ENCODE measurements at regions not wholly inside any gene's neighbourhood (a gene's known extent, or its start where the extent isn't known, plus 50 kb on each side); places are given as distances from the start of the nearest gene placed in this dataset.

GRCh38 chr11:92720385-92720784, 249.1 kb upstream of the MTNR1B start:
- Histone ChIP-seq H3K27me3 (ENCODE audit: control insufficient read depth, insufficient read depth, low read length) (no peaks in the 10 kb centered on the region), H3K36me3 (ENCODE audit: control insufficient read depth, insufficient read depth, low read length) (no peaks in the 10 kb centered on the region), H3K4me3 (ENCODE audit: low read depth, low read length) (no peak overlapping the region)
- no peak for TF ChIP-seq CTCF (IDR thresholded peaks at IDR 0.05; ENCODE audit: insufficient read depth, low read length, poor library complexity, severe bottlenecking)
- no peak for DNase-seq (ENCODE audit: low read depth)

GRCh38 chr11:92725352-92725751, 244.1 kb upstream of the MTNR1B start:
- H3K36me3 ChIP-seq (ENCODE audit: control insufficient read depth, insufficient read depth, low read length) = no peaks in the 10 kb centered on the region
- H3K27me3 ChIP-seq (ENCODE audit: control insufficient read depth, insufficient read depth, low read length) = no peaks in the 10 kb centered on the region
- TF ChIP-seq CTCF (IDR thresholded peaks at IDR 0.05; ENCODE audit: insufficient read depth, low read length, poor library complexity, severe bottlenecking) = no peak
- no peak overlapping the region for H3K4me3 ChIP-seq (ENCODE audit: low read depth, low read length)
- no peak for DNase-seq (ENCODE audit: low read depth)

DNA sequence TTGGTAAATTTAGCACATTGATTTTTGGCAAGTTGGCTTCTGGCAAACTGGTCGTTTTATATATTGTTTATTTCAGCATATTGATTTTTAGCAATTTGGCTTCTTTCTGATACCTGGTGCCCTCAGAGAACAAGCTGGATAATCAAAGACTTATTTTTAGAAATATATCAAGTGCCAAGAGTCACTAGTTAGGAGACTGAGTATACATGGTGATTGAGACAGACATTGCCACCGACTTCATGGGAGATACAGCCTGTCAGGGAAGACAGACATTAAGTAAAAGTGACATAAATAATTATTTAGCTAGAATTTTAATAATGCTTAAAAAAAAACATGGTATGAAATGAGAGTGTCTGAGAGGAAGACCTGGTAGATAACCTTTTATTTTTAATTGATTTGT, 242.3 kb upstream of the MTNR1B start:
- no peak for TF ChIP-seq CTCF (IDR thresholded peaks at IDR 0.05; ENCODE audit: insufficient read depth, low read length, poor library complexity, severe bottlenecking)
- no peak for DNase-seq (ENCODE audit: low read depth)

GRCh38 chr11:92727769-92728168, 241.7 kb upstream of the MTNR1B start:
- Histone ChIP-seq H3K36me3 (ENCODE audit: control insufficient read depth, insufficient read depth, low read length) (no peaks in the 10 kb centered on the region), H3K4me3 (ENCODE audit: low read depth, low read length) (no peak overlapping the region), H3K27me3 (ENCODE audit: control insufficient read depth, insufficient read depth, low read length) (no peaks in the 10 kb centered on the region)
- DNase-seq (ENCODE audit: low read depth) = no peak
- TF ChIP-seq CTCF (IDR thresholded peaks at IDR 0.05; ENCODE audit: insufficient read depth, low read length, poor library complexity, severe bottlenecking) = no peak

More for the DNA sequence above, 242.3 kb upstream of the MTNR1B start:
- no peaks in the 10 kb centered on the region for H3K36me3 ChIP-seq (ENCODE audit: control insufficient read depth, insufficient read depth, low read length)
- no peaks in the 10 kb centered on the region for H3K27me3 ChIP-seq (ENCODE audit: control insufficient read depth, insufficient read depth, low read length)
- no peak overlapping the region for H3K4me3 ChIP-seq (ENCODE audit: low read depth, low read length)

- Histone ChIP-seq H3K4me3 (ENCODE audit: low read depth, low read length) (no peak overlapping the region), H3K27me3 (ENCODE audit: control insufficient read depth, insufficient read depth, low read length) (no peaks in the 10 kb centered on the region), H3K36me3 (ENCODE audit: control insufficient read depth, insufficient read depth, low read length) (no peaks in the 10 kb centered on the region)
- DNase-seq (ENCODE audit: low read depth) = no peak
- no peak for TF ChIP-seq CTCF (IDR thresholded peaks at IDR 0.05; ENCODE audit: insufficient read depth, low read length, poor library complexity, severe bottlenecking)
These were observed 240.8 kb upstream of the MTNR1B start for GRCh38 chr11:92728628-92729027.

GRCh38 chr11:92735039-92735438, 234.4 kb upstream of the MTNR1B start:
- Histone ChIP-seq H3K27me3 (ENCODE audit: control insufficient read depth, insufficient read depth, low read length) (no peaks in the 10 kb centered on the region), H3K4me3 (ENCODE audit: low read depth, low read length) (no peak overlapping the region), H3K36me3 (ENCODE audit: control insufficient read depth, insufficient read depth, low read length) (no peaks in the 10 kb centered on the region)
- peak; percentile 54 for TF ChIP-seq CTCF (IDR thresholded peaks at IDR 0.05; ENCODE audit: insufficient read depth, low read length, poor library complexity, severe bottlenecking)
- no peak for DNase-seq (ENCODE audit: low read depth)
